SIG-M5 treated with dmso at 0.1 percent for 504 hours (cell line): ENCODE measurements at regions not wholly inside any gene's neighbourhood (a gene's known extent, or its start where the extent isn't known, plus 50 kb on each side); places are given as distances from the start of the nearest gene placed in this dataset.
"Not testable (repeated sequence)": the region's sequence is repeated elsewhere in the genome, so short reads cannot be mapped to it uniquely, and the experiment has no call there.

Source experiments
- DNase-seq: peaks from one replicate; lab custom pipeline; 2025; ENCODE audit not compliant: unreplicated experiment; lab: John Stamatoyannopoulos, UW

DNA sequence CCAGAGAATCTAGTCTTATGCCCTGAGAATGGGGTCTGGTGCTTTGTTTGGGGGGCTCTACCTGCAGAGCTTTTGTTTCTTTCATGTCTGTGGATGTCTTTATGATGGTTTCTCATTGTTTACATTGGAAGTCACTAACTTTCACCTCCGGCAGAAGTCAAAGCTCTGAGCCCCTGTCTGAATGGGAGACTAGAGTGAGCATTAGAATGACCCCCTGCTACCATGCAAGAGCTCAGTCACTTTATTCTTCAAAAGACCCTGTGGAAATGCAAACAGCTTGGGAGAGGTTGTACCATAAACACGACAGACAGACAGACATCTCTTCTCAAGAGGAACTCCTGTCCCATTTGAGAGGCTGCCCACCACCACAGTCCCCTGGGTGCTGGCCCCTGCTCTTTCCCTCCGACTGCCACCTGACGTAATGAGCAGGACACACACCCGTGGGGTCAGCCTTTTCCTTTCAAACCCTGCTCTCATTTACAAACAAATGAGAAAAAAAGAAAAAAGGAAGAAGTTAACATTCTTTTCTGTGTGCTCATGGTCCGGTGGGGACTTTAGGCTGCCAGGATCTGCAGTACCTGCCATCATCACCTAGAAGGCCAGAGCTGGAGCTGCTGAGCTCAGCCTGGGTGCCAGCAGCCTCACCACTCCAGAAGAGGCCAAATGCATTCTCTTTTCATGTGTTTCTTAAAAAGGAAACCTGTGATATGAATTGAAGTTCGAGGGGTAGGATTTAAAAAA lies 91.6 kb downstream of the FZD1 start:
- DNase-seq: no peak

DNA sequence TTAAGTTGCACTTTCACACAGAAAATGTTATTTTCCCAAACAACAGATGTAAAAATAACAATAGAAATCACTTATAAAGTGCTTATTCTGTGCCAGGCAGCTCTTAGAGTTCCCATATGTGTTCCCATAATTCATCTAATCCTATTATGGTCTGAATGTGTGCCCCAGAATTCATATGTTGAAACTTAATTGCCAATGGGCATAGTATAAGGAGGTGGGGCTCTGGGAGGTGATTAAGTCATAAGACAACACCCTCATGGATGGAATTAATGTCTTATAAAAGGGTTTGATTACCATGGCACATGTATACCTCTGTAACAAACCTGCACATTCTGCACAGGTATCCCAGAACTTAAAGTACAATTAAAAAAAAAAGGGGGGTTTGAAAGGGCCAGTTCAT lies 92.7 kb downstream of the FZD1 start:
- DNase-seq: no peak

DNA sequence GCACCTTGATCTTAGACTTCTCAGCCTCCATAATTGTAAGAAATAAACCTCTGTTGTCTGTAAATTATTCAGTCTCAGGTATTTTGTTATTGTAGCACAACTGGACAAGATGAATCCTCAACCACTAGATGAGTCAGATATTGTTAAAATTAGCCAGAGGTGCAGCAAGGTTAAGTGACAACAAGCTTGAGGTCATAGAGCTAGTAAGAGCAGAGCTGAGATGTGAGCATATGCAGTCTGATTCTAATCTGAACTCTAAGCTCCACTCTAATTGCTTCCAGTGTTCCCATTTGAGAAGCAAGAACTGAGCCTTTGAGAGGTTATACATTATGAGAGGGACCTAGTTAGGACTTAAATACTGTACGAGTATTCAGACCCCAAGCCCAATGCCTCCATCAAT lies 93.1 kb downstream of the FZD1 start:
- DNase-seq: no peak

DNA sequence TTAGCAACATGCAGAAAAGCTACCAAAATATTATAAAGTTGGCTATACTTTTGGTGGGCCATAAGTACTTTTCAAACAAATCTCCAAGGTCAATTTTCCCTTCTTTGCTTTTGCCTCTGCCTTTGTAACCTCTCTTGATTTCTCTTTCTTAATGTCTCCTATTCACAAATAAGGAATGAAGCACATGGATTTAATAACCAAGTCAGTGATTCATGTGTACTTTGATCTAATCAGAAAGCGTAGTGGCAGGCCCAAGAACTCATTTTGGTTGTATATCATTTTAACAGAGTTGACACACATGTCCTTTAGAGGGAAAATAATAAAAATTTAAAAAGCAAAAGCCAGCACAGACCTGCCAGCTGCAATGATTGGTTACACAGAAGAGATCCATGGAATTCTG lies 93.7 kb downstream of the FZD1 start:
- DNase-seq: peak; percentile 4

DNA sequence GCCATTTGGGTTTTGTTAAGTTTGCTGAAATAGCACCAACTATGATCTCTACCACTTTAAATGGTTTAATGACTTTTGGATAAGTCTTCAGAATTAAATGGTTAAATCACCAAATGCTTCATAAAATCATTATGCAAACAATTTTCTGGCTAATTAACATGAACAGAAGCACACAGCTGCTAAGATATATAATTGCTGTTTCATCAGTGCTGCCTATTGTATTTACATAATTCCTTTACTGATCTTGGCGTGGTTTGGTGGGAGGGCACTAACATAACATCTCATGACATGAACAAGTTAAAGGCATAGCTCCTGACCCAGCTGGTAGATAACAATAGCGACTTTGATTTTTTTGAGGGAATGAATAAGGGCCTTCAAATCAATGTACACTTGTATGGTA lies 94.1 kb downstream of the FZD1 start:
- no peak for DNase-seq

DNA sequence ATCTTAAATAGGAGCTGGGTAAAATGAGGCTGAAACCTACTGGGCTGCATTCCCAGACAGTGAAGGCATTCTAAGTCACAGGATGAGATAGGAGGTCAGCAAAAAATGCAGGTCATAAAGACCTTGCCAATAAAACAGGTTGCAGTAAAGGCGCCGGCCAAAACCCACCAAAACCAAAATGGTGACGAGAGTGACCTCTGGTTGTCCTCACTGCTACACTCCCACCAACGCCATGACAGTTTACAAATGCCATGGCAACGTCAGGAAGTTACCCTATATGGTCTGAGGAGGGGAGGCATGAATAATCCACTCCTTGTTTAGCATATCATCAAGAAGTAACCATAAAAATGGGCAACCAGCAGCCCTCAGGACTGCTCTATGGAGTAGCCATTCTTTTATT lies 100.9 kb downstream of the FZD1 start:
- not testable (repeated sequence) for DNase-seq

DNA sequence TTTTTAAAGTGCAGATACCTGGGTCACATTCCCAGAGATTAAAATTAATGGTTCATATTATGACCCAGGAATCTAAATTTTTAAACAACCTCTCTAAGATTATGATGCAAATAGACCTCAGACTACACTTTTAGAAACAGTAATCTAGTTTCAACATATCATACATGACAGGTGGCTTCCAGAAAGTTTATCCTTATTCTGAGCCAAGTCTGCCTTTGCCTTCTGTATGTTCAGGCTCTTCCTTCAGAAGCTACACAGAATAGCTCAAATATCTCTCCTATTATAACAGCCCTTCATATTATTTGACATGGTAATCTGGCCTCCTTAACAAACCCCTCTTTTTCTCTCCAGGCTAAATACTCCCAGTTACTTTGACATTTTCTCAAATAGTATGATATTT lies 101.9 kb downstream of the FZD1 start:
- no peak for DNase-seq

DNA sequence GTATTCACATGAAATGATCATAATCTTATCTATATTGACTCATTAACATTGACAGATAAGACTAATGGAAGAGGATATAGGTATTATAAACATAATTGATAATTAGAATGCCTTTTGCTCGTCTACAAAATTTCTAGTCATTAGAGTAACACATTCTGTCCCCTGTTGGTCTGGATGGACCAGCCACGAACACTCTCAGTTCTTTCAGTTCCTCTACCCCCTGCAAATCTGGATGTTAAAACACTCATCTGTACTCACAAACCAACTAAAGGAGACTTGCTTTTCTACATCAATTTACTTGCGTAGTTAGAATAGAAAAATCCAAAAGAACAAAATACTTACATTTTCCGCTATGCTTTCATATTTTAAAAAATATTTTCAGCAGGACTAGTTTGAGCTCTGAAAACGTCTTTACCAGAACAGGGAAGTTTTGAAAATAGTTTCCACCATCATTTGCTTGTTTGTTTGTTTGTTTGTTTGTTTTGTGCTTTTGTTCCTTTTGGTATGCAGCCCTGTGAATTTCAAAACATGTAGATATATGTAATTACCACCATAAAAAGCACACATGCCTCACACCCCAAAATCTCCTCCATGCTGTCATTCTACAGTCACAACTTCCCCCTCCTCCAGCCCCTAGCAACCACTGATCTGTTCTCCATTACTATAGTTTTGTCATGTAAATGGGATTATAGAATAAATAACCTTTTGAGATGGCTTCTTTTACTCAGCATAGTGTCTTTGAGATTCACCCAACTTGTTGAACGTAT lies 103.8 kb downstream of the FZD1 start:
- no peak for DNase-seq

DNA sequence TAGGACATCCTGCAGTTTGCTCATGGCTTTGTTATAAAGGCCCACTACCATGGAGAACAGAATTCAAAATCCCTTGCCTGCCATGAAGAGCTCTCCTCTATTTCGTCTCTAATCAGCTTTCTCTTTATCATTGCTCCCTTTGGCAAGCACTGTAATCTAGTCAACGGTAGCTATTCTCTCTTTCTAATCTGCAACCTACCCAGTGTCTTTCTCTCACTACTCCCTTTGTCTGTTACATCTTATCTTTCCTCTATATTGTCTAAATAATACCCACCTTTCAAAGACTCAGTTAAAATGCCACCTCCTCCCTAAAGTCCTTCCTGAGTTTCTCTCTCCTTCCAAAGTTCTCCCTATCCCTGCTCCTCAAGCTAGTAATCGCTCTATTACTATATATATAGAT lies 108.1 kb downstream of the FZD1 start:
- DNase-seq: no peak

DNA sequence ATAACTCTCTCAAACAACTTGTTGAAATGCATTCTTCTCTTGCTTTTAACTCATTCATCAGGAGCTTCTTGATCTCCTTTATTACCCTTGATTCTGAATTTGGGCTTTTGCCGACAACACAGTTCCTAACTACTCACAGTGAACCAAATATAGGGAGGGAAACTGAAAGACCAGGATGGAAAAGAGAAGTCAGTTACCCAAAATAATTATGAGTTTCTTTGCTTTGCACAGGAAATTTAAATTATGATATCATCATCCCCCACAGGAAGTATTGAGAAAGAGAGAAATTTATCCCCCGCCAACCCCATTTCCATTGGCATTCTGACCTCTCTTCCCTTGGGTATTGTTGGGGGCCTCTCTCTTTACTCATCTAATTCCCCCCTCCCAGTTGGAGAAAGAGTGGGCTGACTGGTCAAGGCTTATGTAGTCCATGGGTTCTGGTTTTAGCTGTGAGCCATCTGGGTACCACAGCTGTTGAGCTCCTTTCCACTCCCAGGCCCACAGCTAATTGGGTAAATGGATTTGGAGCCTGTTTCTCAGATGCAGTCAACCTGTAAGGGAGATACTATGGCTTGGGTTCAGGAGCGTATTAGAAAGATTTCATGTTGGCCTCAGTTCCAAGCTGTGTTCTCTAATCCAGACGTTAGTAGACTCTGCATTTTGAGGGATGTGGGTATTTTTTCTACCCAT lies 109.0 kb downstream of the FZD1 start:
- peak; percentile 2 for DNase-seq

DNA sequence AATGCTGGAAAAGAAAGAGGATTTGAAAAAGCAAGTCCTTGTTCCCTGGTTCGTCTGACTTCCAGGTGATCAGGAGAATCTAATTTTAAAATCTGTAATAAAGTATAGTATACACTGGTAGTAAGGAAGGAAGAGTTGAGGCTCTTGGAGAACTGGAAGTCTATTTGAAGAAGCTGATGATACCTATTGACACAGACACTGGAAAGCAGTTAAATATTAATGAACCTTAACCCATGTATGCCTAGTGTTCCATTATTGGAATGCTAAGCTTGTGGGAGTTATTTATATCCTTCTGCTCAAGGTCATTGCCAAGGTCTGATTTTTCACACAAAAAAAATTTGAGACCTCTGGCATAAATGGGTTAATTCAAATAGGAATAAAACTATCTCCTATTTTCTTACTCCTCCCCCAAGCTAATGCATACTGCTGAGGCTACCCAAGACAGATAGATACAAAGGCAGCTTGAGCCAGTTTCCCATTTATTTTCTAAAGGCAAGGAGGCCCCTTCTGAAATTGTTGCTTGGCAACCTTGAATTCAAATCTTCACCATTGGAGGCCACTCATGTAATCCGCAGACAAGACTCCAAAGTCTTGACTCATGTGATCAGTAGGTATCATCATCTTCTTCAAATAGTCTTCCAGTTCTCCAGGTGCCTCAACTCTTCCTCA lies 110.2 kb downstream of the FZD1 start:
- DNase-seq: no peak

DNA sequence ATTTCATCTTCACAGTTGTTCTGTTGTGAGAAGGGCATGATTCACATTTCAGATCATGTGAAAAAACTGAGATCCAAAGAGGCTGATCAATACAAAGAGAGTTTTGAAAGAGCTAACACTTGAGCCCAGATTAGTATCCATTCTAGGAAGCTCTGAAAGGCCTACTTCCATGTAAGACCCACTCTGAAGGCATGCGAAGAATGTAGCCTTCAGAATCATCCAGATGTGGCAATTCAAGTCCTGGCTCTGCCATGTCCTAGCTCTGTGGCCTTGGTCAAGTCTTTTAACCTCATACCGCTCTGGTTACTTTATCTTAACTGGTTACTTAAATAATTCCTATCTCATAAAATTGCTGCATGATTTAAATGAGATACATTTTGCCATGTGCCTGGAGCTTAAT lies 111.1 kb downstream of the FZD1 start:
- no peak for DNase-seq

DNA sequence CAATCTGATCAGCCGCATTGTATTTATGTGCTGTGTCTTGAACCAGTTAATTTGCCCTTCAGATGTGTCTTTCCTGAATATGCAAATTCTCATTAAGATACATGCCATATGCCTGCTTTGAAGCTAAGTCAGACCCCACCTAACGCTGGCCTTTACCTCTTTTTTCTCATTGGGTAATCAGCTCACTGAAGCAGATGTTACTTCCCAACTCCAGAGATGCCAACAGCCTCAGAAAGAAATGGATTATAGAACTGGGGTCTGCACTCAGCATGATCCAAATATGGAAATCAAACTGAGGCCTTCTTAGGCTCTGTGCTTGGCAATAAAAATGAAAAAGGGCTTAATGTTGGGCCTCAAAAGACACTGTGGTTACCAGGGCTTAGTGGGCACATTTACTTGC lies 113.9 kb downstream of the FZD1 start:
- no peak for DNase-seq

DNA sequence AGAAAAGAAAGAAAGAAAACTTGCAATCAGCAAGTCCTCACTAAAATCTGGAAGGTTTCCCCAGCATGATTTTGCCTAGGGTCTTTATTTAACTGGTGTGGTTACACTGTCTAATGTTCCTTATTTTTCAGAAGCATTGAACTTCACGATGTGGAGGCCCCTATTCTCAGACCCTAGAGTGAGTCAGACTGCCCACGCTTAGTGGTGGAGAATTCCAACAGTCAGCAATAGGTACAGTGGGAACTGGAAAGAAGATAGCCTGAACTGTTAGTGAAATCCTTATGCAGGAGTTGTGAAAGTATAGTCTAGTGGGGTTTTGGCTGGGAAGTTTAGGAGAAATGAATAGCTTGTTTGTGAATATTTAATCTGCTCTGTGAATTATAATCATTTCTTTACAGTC lies 115.0 kb downstream of the FZD1 start:
- no peak for DNase-seq

DNA sequence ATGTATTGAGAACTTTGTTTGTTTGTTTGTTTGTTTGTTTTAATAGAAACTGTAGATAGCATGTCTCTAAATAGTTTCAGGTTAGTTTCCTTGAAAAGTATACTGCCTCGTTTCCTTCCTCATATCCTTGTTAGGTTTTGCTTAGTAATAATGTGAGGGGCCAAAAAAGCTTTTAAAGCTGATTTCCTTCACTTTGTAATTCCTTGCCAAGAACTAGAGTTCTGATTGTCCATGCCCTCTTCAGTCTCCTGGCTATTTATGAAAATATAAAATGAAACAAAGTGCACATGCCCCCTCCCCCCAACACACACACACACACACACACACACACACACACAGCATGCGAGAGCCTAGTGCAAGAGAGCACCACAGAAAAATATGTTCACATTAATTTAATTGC lies 115.8 kb downstream of the FZD1 start:
- no peak for DNase-seq

DNA sequence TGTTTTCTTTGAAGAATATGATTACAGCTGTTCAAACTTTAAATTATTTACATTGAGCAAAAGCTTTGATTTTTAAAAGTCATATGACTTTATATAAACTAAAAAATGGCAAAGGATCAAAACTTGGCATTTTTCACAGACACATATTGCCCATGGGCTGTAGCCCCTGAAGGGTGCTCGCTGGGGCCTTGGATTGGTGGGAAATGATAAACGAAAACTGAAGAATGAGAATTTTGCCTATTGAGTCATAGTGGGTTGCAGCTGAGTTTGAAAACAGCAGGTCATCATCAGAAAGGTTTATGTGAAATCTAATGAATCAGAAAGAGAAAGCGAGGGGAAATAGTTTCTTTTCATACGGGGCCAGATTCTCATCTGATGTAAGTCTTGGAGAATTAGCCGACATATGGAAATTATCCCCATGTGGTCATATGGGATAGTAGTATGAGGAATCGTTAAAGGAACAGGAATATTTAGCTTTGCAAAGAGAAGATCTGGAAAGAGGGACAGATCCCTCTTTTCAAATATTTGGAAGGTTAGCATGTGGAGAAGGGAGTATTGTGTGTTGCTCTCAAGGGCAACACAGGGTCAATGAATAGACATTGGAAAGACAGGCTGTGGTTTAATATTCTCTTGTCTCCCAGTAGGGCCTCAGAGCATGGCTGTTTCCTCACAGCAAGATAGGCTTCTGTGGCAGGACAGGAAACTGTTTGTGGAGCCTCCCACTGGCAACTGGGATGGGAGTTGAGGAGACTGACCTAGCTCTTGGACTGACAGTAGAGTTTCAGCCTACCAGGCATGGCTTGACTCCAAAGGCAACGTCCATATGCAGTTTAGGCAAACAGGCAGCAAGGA lies 119.0 kb downstream of the FZD1 start:
- DNase-seq: no peak

DNA sequence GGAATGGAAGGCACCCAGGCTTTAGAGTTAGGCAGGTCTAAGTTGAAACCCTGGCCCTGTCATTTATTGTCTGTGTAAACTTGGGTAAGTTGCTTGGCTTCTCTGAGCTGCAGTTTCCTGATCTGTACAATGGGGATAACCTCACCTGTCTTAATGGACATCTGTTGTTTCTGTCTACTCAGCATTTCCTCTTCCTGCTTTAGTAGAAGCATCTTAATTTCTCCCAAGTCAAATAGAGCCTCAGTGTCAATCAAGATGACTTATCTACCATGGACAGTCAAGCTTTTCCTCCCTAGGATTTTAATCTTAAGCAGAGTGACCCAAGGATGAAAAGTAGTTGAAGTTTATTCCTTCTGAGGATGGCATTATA lies 119.7 kb downstream of the FZD1 start:
- DNase-seq: no peak

DNA sequence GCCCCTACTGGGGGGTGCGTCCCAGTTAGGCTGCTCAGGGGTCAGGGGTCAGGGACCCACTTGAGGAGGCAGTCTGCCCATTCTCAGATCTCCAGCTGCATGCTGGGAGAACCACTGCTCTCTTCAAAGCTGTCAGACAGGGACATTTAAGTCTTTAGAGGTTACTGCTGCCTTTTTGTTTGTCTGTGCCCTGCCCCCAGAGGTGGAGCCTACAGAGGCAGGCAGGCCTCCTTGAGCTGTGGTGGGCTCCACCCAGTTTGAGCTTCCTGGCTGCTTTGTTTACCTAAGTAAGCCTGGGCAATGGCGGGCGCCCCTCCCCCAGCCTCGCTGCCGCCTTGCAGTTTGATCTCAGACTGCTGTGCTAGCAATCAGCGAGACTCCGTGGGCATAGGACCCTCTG lies 130.5 kb downstream of the FZD1 start:
- not testable (repeated sequence) for DNase-seq

DNA sequence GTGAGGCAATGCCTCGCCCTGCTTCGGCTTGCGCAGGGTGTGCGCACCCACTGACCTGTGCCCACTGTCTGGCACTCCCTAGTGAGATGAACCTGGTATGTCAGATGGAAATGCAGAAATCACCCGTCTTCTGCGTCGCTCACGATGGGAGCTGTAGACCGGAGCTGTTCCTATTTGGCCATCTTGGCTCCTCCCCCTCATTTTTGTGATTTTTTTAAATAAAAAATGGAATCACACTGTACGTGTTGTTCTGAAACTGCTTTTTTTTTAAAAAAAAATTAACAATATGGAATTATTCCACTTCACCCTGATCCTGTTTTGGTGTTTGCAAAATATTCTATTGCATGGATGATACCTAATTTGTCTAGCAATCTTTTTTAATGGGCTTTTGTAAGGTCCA lies 131.1 kb downstream of the FZD1 start:
- DNase-seq: not testable (repeated sequence)

DNA sequence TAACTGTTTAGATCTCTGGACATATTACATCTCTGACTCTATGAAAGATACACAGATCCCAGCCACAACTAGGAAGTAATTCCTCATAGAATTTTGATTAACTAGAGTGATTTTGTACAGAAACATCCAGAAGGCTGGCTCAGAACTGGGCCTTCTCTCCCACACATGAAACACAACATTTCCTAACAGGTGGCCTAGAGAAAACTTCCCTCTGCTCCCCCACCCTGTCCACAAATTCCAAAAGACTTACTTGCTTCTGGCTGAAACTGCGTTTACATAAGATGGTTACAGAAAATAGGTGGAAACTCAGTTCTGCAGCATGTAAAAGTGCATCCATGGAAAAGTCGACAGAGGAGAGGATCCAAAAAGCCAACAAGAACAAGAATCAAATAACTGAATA lies 132.9 kb downstream of the FZD1 start:
- no peak for DNase-seq

DNA sequence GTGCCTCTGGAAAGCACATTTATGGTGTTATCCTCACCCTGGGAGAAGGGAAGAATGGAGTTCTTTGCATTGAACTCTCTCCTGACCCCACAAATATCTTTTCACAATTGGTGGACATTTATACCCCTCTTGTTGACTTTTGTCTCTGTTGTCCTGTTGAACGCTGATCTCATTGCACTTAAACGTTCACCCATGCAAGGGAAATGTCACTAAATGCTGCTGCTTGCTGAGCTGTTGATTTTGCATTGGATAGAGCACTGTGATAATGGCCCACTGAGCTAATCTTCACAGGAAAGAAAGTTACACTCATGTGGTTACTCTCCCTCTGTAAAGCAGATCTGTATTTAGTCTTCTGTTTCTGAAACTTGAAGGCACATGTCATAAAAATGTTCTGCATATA lies 133.4 kb downstream of the FZD1 start:
- DNase-seq: no peak
